GM13977 (cell line): ENCODE measurements at regions not wholly inside any gene's neighbourhood (a gene's known extent, or its start where the extent isn't known, plus 50 kb on each side); places are given as distances from the start of the nearest gene placed in this dataset.
A peak's percentile ranks its signal among the peaks of the same experiment; 100 is the strongest.

Source experiments
- DNase-seq: peaks from one replicate; pipeline ENCODE4 v3.0.0; 2012; ENCODE audit warnings: low spot score
- CTCF ChIP-seq: IDR thresholded peaks from 2 replicates; pipeline ENCODE4 v1.5.1; 2012; ENCODE audit warnings: mild to moderate bottlenecking, control low read depth; ENCODE audit not compliant: insufficient read depth; ENCODE audit errors: extremely low read depth, missing control alignments
- in situ Hi-C: fragments of 300-500 bp; cut with MboI; formaldehyde crosslinking; loops from one replicate; pipeline ENCODE4 v1.12.0; 2022; ENCODE audit warnings: low sequenced_read_pairs, low pct_unique_long_range_greater_than_20kb, mixed read lengths, inconsistent platforms; ENCODE audit not compliant: unreplicated experiment

- in situ Hi-C loops = loop anchor here (10.0 kb wide), 1 partner anchor 308 kb away; no protein-coding TSS in a partner anchor
- TF ChIP-seq CTCF = no peak
- no peak for DNase-seq
Observed at GRCh38 chr13:26976313-26976712, 195.3 kb downstream of the USP12 start.

- no peak for DNase-seq
- no peak for TF ChIP-seq CTCF
- in situ Hi-C loops = loop anchor here (10.0 kb wide), 1 partner anchor 311 kb away; no protein-coding TSS in a partner anchor
Observed at GRCh38 chr13:26973946-26974345, 197.7 kb downstream of the USP12 start.

DNA sequence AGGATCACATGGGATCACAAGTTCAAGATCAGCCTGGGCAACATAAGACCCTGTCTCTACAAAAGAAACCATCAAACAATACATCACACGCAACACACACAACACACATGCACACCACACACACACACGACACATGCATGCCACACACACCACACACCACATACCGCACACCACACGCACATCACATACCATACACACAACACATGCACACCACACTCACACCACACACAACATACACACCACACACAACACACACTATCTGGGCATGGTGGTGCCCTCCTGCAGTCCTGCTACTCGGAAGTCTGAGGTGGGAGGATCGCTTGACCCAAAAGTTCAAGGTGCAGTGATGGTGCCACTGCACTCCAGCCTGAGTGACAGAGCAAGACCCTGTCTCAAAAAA lies 198.3 kb downstream of the USP12 start:
- TF ChIP-seq CTCF = no peak
- DNase-seq = no peak
- in situ Hi-C loops = loop anchor here (10.0 kb wide), 1 partner anchor 312 kb away; no protein-coding TSS in a partner anchor

GRCh38 chr13:26971990-26972887 lies 199.4 kb downstream of the USP12 start:
- in situ Hi-C loops = loop anchor here (10.0 kb wide), 1 partner anchor 313 kb away; no protein-coding TSS in a partner anchor
- peak; percentile 62 for TF ChIP-seq CTCF
- DNase-seq = peak; percentile 34

DNA sequence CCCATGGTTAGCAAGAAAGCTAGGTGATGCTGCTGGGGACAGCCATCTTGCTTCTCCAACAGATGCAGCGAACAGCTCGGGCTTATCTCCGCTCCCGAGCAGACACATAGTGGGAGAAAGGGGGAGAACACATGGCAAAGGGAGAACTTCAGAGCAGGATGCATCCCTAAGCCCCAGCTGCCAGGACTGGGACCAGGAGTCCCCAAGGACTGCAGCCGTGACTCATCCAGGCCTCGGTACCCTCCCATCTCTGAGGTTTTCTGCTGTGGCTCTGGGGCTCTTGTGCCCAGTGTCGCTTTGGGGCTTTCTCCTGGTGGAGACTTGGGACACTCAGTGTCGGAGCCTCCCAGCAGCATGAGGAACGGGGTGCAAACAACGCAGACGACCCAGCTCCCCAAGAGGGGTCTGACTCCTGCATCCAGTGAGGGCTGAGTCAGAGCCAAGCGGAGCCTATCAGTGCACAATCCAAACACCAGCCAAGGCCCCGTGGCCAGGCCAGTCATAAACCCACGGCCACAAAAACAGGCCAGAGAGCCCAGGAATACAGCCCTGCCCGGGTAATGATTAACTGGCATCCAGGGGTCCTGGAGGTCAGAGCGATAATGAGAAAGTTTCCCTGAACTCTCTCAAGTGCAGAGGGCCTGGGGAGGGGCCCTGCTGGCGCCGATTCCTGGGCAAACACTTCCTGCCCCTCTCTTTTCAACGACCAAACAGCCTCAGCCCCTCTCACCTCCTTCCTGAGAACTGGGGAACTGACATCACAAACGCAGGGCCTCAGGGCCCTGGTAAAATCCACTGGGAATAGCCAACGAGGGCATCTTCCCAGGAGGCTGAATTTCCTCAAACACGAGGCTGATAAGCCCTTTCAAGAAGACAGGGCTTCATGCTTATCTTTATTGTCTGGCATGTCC lies 202.9 kb downstream of the USP12 start:
- no peak for DNase-seq
- in situ Hi-C loops = no loop called here

More for the DNA sequence above, 202.9 kb downstream of the USP12 start:
- TF ChIP-seq CTCF = no peak
